Gastroesophageal sphincter (tissue), 3 donors: ENCODE measurements at regions not wholly inside any gene's neighbourhood (a gene's known extent, or its start where the extent isn't known, plus 50 kb on each side); places are given as distances from the start of the nearest gene placed in this dataset.
"Not testable (repeated sequence)": the region's sequence is repeated elsewhere in the genome, so short reads cannot be mapped to it uniquely, and the experiment has no call there.

ENCODE experiments used
- POLR2A ChIP-seq, 2 donors: fragments of 450-650 bp; IDR thresholded peaks; one replicate each; pipeline ENCODE4 v1.6.1; 2017; ENCODE audit warnings: antibody characterized with exemption in 2 of 2, mild to moderate bottlenecking in 2 of 2, moderate library complexity in 1 of 2
- POLR2AphosphoS5 ChIP-seq: sonication (generic); formaldehyde crosslinking; IDR thresholded peaks from one replicate; pipeline ENCODE4 v1.6.1; 2017; ENCODE audit warnings: antibody characterized with exemption
- TF ChIP-seq, protein P1 (sequence below), 4 experiments: fragments of 200-600 bp in 2 of 4; fragments of 450-650 bp in 2 of 4; sonication (generic) in 1 of 4; IDR thresholded peaks; one replicate each; pipeline ENCODE4 v1.5.1; 2017 to 2019; ENCODE audit warnings: antibody characterized with exemption in 4 of 4, mild to moderate bottlenecking in 2 of 4, moderate library complexity in 2 of 4

DNA sequence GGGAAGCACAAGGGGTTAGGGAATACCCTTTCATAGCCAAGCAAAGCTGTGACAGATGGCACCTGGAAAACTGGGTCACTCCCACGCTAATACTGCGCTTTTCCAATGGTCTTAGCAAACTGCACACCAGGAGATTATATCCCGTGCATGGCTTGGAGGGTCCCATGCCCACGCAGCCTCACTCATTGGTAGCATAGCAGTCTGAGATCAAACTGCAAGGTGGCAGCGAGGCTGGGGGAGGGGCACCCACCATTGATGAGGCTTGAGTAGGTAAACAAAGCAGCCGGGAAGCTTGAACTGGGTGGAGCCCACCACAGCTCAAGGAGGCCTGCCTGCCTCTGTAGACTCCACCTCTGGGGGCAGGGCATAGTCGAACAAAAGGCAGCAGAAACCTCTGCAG lies 63.2 kb upstream of the ADAMTS3 start:
- TF ChIP-seq, protein P1, sequence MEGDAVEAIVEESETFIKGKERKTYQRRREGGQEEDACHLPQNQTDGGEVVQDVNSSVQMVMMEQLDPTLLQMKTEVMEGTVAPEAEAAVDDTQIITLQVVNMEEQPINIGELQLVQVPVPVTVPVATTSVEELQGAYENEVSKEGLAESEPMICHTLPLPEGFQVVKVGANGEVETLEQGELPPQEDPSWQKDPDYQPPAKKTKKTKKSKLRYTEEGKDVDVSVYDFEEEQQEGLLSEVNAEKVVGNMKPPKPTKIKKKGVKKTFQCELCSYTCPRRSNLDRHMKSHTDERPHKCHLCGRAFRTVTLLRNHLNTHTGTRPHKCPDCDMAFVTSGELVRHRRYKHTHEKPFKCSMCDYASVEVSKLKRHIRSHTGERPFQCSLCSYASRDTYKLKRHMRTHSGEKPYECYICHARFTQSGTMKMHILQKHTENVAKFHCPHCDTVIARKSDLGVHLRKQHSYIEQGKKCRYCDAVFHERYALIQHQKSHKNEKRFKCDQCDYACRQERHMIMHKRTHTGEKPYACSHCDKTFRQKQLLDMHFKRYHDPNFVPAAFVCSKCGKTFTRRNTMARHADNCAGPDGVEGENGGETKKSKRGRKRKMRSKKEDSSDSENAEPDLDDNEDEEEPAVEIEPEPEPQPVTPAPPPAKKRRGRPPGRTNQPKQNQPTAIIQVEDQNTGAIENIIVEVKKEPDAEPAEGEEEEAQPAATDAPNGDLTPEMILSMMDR (IDR thresholded peaks at IDR 0.05), result not testable (repeated sequence)
- not testable (repeated sequence) for TF ChIP-seq POLR2AphosphoS5; POLR2A (IDR thresholded peaks at IDR 0.05)
